Mesenchymal stem cell (in vitro differentiated cells and primary cell): ENCODE measurements at regions not wholly inside any gene's neighbourhood (a gene's known extent, or its start where the extent isn't known, plus 50 kb on each side); places are given as distances from the start of the nearest gene placed in this dataset.

Source experiments
- DNase-seq: peaks from one replicate; pipeline ENCODE4 v3.0.0-alpha.2; 2013
- H2AFZ ChIP-seq: one replicate; pipeline ENCODE4 v1.6.1; 2013; ENCODE audit warnings: low read depth, mild to moderate bottlenecking, control low read depth, inconsistent platforms, low read length, moderate library complexity
- H2AK5ac ChIP-seq: 2 replicates; pipeline ENCODE4 v1.6.1; 2013; ENCODE audit warnings: low read length, moderate library complexity, mild to moderate bottlenecking, inconsistent platforms; ENCODE audit not compliant: severe bottlenecking
- H2BK120ac ChIP-seq: one replicate; pipeline ENCODE4 v1.6.1; 2013; ENCODE audit warnings: low read depth, mild to moderate bottlenecking, inconsistent platforms, low read length, moderate library complexity
- H2BK12ac ChIP-seq, 2 experiments: one replicate each; pipeline ENCODE4 v1.6.1; 2013; ENCODE audit warnings: inconsistent platforms in 2 of 2, low read length in 2 of 2, mild to moderate bottlenecking in 2 of 2, moderate library complexity in 2 of 2, control low read depth in 1 of 2
- H2BK15ac ChIP-seq: one replicate; pipeline ENCODE4 v1.6.1; 2013; ENCODE audit warnings: mild to moderate bottlenecking, low read depth, inconsistent platforms; ENCODE audit not compliant: poor library complexity, severe bottlenecking
- H2BK5ac ChIP-seq: 2 replicates; pipeline ENCODE4 v1.6.1; 2013; ENCODE audit warnings: low read depth, mild to moderate bottlenecking, low read length, control low read depth, inconsistent platforms; ENCODE audit not compliant: poor library complexity, severe bottlenecking
- H3K14ac ChIP-seq, 2 experiments: one replicate each; pipeline ENCODE4 v1.6.1; 2013; ENCODE audit warnings: inconsistent platforms in 2 of 2, low read length in 2 of 2, control low read depth in 1 of 2, mild to moderate bottlenecking in 1 of 2, moderate library complexity in 1 of 2
- H3K18ac ChIP-seq, 2 experiments: one replicate each; pipeline ENCODE4 v1.6.1; 2013; ENCODE audit warnings: inconsistent platforms in 2 of 2, low read length in 2 of 2, control low read depth in 1 of 2, low read depth in 1 of 2, mild to moderate bottlenecking in 1 of 2
- H3K23ac ChIP-seq, 2 experiments: one replicate each; pipeline ENCODE4 v1.6.1; 2013; ENCODE audit warnings: inconsistent platforms in 2 of 2, low read length in 2 of 2, mild to moderate bottlenecking in 2 of 2, moderate library complexity in 2 of 2, control low read depth in 1 of 2
- H3K27ac ChIP-seq: 2 replicates; pipeline ENCODE4 v1.5.1; 2013; ENCODE audit warnings: mild to moderate bottlenecking, moderate library complexity, low read length, control low read depth, inconsistent platforms; ENCODE audit not compliant: poor library complexity, severe bottlenecking
- H3K27me3 ChIP-seq, 2 experiments: 2 replicates each; pipeline versions ENCODE4 v1.6.1 to v1.7.0; 2013; ENCODE audit warnings: low read length in 2 of 2, mild to moderate bottlenecking in 2 of 2, moderate library complexity in 2 of 2, control low read depth in 1 of 2, inconsistent platforms in 1 of 2; ENCODE audit not compliant: control insufficient read depth in 1 of 2, insufficient read depth in 1 of 2
- H3K36me3 ChIP-seq, 2 experiments: 2 replicates each; pipeline versions ENCODE4 v1.6.1 to v1.7.0; 2013; ENCODE audit warnings: low read length in 2 of 2, control low read depth in 1 of 2, inconsistent platforms in 1 of 2, low read depth in 1 of 2, mild to moderate bottlenecking in 1 of 2; ENCODE audit not compliant: insufficient read depth in 2 of 2, control insufficient read depth in 1 of 2
- H3K4ac ChIP-seq, 2 experiments: one replicate each; pipeline ENCODE4 v1.6.1; 2013; ENCODE audit warnings: inconsistent platforms in 2 of 2, low read length in 2 of 2, mild to moderate bottlenecking in 2 of 2, moderate library complexity in 2 of 2, control low read depth in 1 of 2, low read depth in 1 of 2
- H3K4me1 ChIP-seq: 2 replicates; pipeline ENCODE4 v1.6.1; 2013; ENCODE audit warnings: low read depth, low read length, control low read depth; ENCODE audit not compliant: control insufficient read depth, insufficient read depth
- H3K4me2 ChIP-seq: 2 replicates; pipeline ENCODE4 v1.6.1; 2013; ENCODE audit warnings: low read length, mild to moderate bottlenecking, inconsistent platforms; ENCODE audit not compliant: poor library complexity, severe bottlenecking
- H3K4me3 ChIP-seq, 2 experiments: 2 replicates each; pipeline versions ENCODE4 v1.5.1 to v1.7.0; 2013; ENCODE audit warnings: low read length in 2 of 2, mild to moderate bottlenecking in 2 of 2, control low read depth in 1 of 2, low read depth in 1 of 2; ENCODE audit not compliant: insufficient read depth in 1 of 2
- H3K79me1 ChIP-seq: replicated peaks from 2 replicates; pipeline ENCODE4 v1.6.1; 2013; ENCODE audit warnings: mild to moderate bottlenecking, control low read depth, low read length, inconsistent platforms; ENCODE audit not compliant: poor library complexity, severe bottlenecking
- H3K9ac ChIP-seq: 2 replicates; pipeline ENCODE4 v1.7.0; 2013; ENCODE audit warnings: mild to moderate bottlenecking, low read length, moderate library complexity
- H3K9me3 ChIP-seq: 2 replicates; pipeline ENCODE4 v1.7.0; 2013; ENCODE audit warnings: mild to moderate bottlenecking, low read length; ENCODE audit not compliant: control insufficient read depth
- H4K8ac ChIP-seq: one replicate; pipeline ENCODE4 v1.6.1; 2013; ENCODE audit warnings: inconsistent platforms, mild to moderate bottlenecking, low read length, moderate library complexity
- H4K91ac ChIP-seq: one replicate; pipeline ENCODE4 v1.6.1; 2013; ENCODE audit warnings: mild to moderate bottlenecking, low read length, inconsistent platforms
- WGBS: methylation state at CpG from one replicate; pipeline ENCODE4 v1.1.7; 2013; ENCODE audit warnings: mixed read lengths; 5-methylcytosine and 5-hydroxymethylcytosine counted together

GRCh38 chr18:66143029-66143428 lies 392.2 kb downstream of the CDH7 start:
- Histone ChIP-seq H2AFZ (no peak overlapping the region), H3K9ac (no peak overlapping the region), H4K91ac (no peak overlapping the region), H3K18ac (no peak overlapping the region), H3K14ac (no peak overlapping the region), H3K36me3 (no peaks in the 10 kb centered on the region), H2BK12ac (no peak overlapping the region), H3K4ac (no peak overlapping the region), H3K4me1 (no peaks in the 10 kb centered on the region), H4K8ac (no peak overlapping the region), H2BK5ac (no peak overlapping the region), H3K27ac (no peak overlapping the region), H2BK15ac (no peak overlapping the region), H2AK5ac (no peak overlapping the region), H3K27me3 (no peaks in the 10 kb centered on the region), H3K9me3 (peaks cover 4% of the 10 kb centered on the region), H3K23ac (no peak overlapping the region), H2BK120ac (no peak overlapping the region), H3K4me2 (no peak overlapping the region), H3K4me3 (no peak overlapping the region), H3K79me1 (no peaks in the 10 kb centered on the region)
- WGBS: 75% methylated on average over 2 of the region's 2 CpGs
- no peak for DNase-seq

- Histone ChIP-seq H4K8ac (no peak overlapping the region), H3K36me3 (no peaks in the 10 kb centered on the region), H3K14ac (no peak overlapping the region), H3K9ac (no peak overlapping the region), H3K4me3 (no peak overlapping the region), H3K27ac (no peak overlapping the region), H3K79me1 (no peaks in the 10 kb centered on the region), H2AFZ (no peak overlapping the region), H3K23ac (no peak overlapping the region), H3K9me3 (no peaks in the 10 kb centered on the region), H2AK5ac (no peak overlapping the region), H2BK15ac (no peak overlapping the region), H3K18ac (no peak overlapping the region), H2BK12ac (no peak overlapping the region), H3K4me2 (no peak overlapping the region), H3K4ac (no peak overlapping the region), H3K27me3 (no peaks in the 10 kb centered on the region), H2BK5ac (no peak overlapping the region), H2BK120ac (no peak overlapping the region), H4K91ac (no peak overlapping the region), H3K4me1 (no peaks in the 10 kb centered on the region)
- DNase-seq: no peak
- WGBS: 79% methylated on average over 3 of the region's 4 CpGs
Observed at GRCh38 chr18:66141716-66142115, 390.9 kb downstream of the CDH7 start.

- Histone ChIP-seq H4K91ac (no peak overlapping the region), H2AK5ac (no peak overlapping the region), H4K8ac (no peak overlapping the region), H2BK15ac (no peak overlapping the region), H3K27ac (no peak overlapping the region), H3K4ac (no peak overlapping the region), H3K27me3 (no peaks in the 10 kb centered on the region), H3K4me2 (no peak overlapping the region), H3K4me1 (no peaks in the 10 kb centered on the region), H2BK5ac (no peak overlapping the region), H3K36me3 (no peaks in the 10 kb centered on the region), H3K9ac (no peak overlapping the region), H3K18ac (no peak overlapping the region), H2BK12ac (no peak overlapping the region), H3K9me3 (no peaks in the 10 kb centered on the region), H3K23ac (no peak overlapping the region), H3K79me1 (no peaks in the 10 kb centered on the region), H2AFZ (no peak overlapping the region), H3K14ac (no peak overlapping the region), H2BK120ac (no peak overlapping the region), H3K4me3 (no peak overlapping the region)
- 67% methylated on average over 2 of the region's 5 CpGs for WGBS
- no peak for DNase-seq
Observed at GRCh38 chr18:66138642-66139041, 387.8 kb downstream of the CDH7 start.

GRCh38 chr18:66136039-66136438 lies 385.2 kb downstream of the CDH7 start:
- Histone ChIP-seq H3K27me3 (no peaks in the 10 kb centered on the region), H2BK5ac (no peak overlapping the region), H2BK12ac (no peak overlapping the region), H3K79me1 (no peaks in the 10 kb centered on the region), H2BK15ac (no peak overlapping the region), H3K4ac (no peak overlapping the region), H3K18ac (no peak overlapping the region), H3K4me2 (no peak overlapping the region), H4K91ac (no peak overlapping the region), H3K9ac (no peak overlapping the region), H3K27ac (no peak overlapping the region), H2BK120ac (no peak overlapping the region), H2AK5ac (no peak overlapping the region), H2AFZ (no peak overlapping the region), H3K4me3 (no peak overlapping the region), H3K4me1 (no peaks in the 10 kb centered on the region), H3K14ac (no peak overlapping the region), H4K8ac (no peak overlapping the region), H3K23ac (no peak overlapping the region), H3K9me3 (no peaks in the 10 kb centered on the region), H3K36me3 (no peaks in the 10 kb centered on the region)
- no peak for DNase-seq
- WGBS: no CpG with 5 or more reads among the region's 1 CpG
